LNCaP clone FGC (cell line): ENCODE measurements at regions not wholly inside any gene's neighbourhood (a gene's known extent, or its start where the extent isn't known, plus 50 kb on each side); places are given as distances from the start of the nearest gene placed in this dataset.

Source experiments
- DNase-seq: peaks from one replicate; pipeline ENCODE4 v3.0.0-alpha.2; 2011; ENCODE audit warnings: low read depth
- H3K4me3 ChIP-seq: 2 replicates; pipeline ENCODE4 v1.5.1; 2011; ENCODE audit warnings: mild to moderate bottlenecking, low read depth, low read length, control low read depth
- CTCF ChIP-seq: IDR thresholded peaks from 2 replicates; pipeline ENCODE4 v1.5.1; 2012; ENCODE audit warnings: mild to moderate bottlenecking; ENCODE audit not compliant: control insufficient read depth, insufficient read depth; ENCODE audit errors: extremely low read depth

- no peak overlapping the region for H3K4me3 ChIP-seq
- no peak for DNase-seq
- TF ChIP-seq CTCF, result no peak
These were observed 562.7 kb downstream of the PPARGC1A start for GRCh38 chr4:23327120-23327519.

- no peak for DNase-seq
- TF ChIP-seq CTCF, result no peak
- H3K4me3 ChIP-seq, result no peak overlapping the region
These were observed 565.7 kb downstream of the PPARGC1A start for GRCh38 chr4:23324021-23324690.

- no peak for DNase-seq
- TF ChIP-seq CTCF, result no peak
- H3K4me3 ChIP-seq, result no peak overlapping the region
These were observed 566.4 kb downstream of the PPARGC1A start for GRCh38 chr4:23323436-23323835.

GRCh38 chr4:23322732-23323131 is 567.1 kb downstream of the PPARGC1A start:
- TF ChIP-seq CTCF, result no peak
- no peak overlapping the region for H3K4me3 ChIP-seq
- no peak for DNase-seq

- DNase-seq, result no peak
These were observed 568.8 kb downstream of the PPARGC1A start for GRCh38 chr4:23320931-23321587.

GRCh38 chr4:23312686-23313085 is 577.2 kb downstream of the PPARGC1A start:
- DNase-seq, result no peak
- TF ChIP-seq CTCF, result no peak
- H3K4me3 ChIP-seq, result no peak overlapping the region

More at GRCh38 chr4:23320931-23321587, 568.8 kb downstream of the PPARGC1A start:
- H3K4me3 ChIP-seq, result no peak overlapping the region
- no peak for TF ChIP-seq CTCF
